GM23248 (cell line): ENCODE measurements at regions not wholly inside any gene's neighbourhood (a gene's known extent, or its start where the extent isn't known, plus 50 kb on each side); places are given as distances from the start of the nearest gene placed in this dataset.

Experiments used
- DNase-seq: peaks from one replicate; pipeline ENCODE4 v3.0.0-alpha.2; 2015
- H2AFZ ChIP-seq: fragments of 200-600 bp; sonication (generic); 2 replicates; pipeline ENCODE4 v1.6.1; 2016; ENCODE audit warnings: antibody characterized with exemption
- H3F3A ChIP-seq: fragments of 200-600 bp; sonication (generic); 2 replicates; pipeline ENCODE4 v1.6.1; 2016; ENCODE audit warnings: mild to moderate bottlenecking, antibody characterized with exemption, mixed run types; ENCODE audit not compliant: insufficient read depth
- H3K27ac ChIP-seq: fragments of 200-600 bp; sonication (generic); 2 replicates; pipeline ENCODE4 v1.5.1; 2016; ENCODE audit warnings: mild to moderate bottlenecking
- H3K27me3 ChIP-seq: fragments of 200-600 bp; sonication (generic); replicated peaks from 2 replicates; pipeline ENCODE4 v1.6.1; 2016; ENCODE audit warnings: mild to moderate bottlenecking; ENCODE audit not compliant: insufficient read depth
- H3K36me3 ChIP-seq: fragments of 200-600 bp; sonication (generic); 2 replicates; pipeline ENCODE4 v1.6.1; 2016; ENCODE audit warnings: low read depth, mild to moderate bottlenecking
- H3K4me1 ChIP-seq: fragments of 200-600 bp; sonication (generic); 2 replicates; pipeline ENCODE4 v1.6.1; 2016; ENCODE audit warnings: mild to moderate bottlenecking; ENCODE audit not compliant: insufficient read depth
- H3K4me2 ChIP-seq: fragments of 200-600 bp; sonication (generic); one replicate; pipeline ENCODE4 v1.6.1; 2016; ENCODE audit warnings: mild to moderate bottlenecking; ENCODE audit not compliant: unreplicated experiment
- H3K4me3 ChIP-seq: fragments of 200-600 bp; sonication (generic); 2 replicates; pipeline ENCODE4 v1.5.1; 2016; ENCODE audit warnings: mild to moderate bottlenecking
- H3K79me2 ChIP-seq: fragments of 200-600 bp; sonication (generic); 2 replicates; pipeline ENCODE4 v1.6.1; 2016; ENCODE audit warnings: mild to moderate bottlenecking; ENCODE audit not compliant: insufficient read depth
- H3K9ac ChIP-seq: fragments of 200-600 bp; sonication (generic); 2 replicates; pipeline ENCODE4 v1.6.1; 2016; ENCODE audit warnings: mild to moderate bottlenecking
- H3K9me2 ChIP-seq: fragments of 200-600 bp; sonication (generic); 2 replicates; pipeline ENCODE4 v1.6.1; 2016; ENCODE audit warnings: mixed run types, mild to moderate bottlenecking, moderate library complexity; ENCODE audit not compliant: insufficient read depth
- H3K9me3 ChIP-seq: fragments of 200-600 bp; sonication (generic); one replicate; pipeline ENCODE4 v1.6.1; 2017; ENCODE audit warnings: low read depth
- H4K20me1 ChIP-seq: fragments of 200-600 bp; sonication (generic); 2 replicates; pipeline ENCODE4 v1.6.0; 2016; ENCODE audit not compliant: insufficient read depth
- EZH2 ChIP-seq: fragments of 200-600 bp; sonication (generic); IDR thresholded peaks from 2 replicates; pipeline ENCODE4 v1.6.1; 2018; ENCODE audit warnings: antibody characterized with exemption, mild to moderate bottlenecking; ENCODE audit not compliant: insufficient read depth, poor library complexity, severe bottlenecking
- EZH2phosphoT487 ChIP-seq: fragments of 200-600 bp; sonication (generic); IDR thresholded peaks from 2 replicates; pipeline ENCODE4 v1.6.1; 2018; ENCODE audit warnings: antibody characterized with exemption, moderate library complexity, mild to moderate bottlenecking, low read depth; ENCODE audit not compliant: insufficient read depth
- WGBS, 2 experiments: methylation state at CpG; one replicate each; pipeline ENCODE4 v1.1.6; 2015 to 2017; ENCODE audit warnings: low lambda C conversion rate in 2 of 2, low coverage in 1 of 2; ENCODE audit errors: missing lambda C conversion rate in 2 of 2; 5-methylcytosine and 5-hydroxymethylcytosine counted together
- in situ Hi-C: fragments of 300-500 bp; cut with MboI; formaldehyde crosslinking; loops from 2 replicates; pipeline ENCODE4 v1.15.0; 2020

GRCh38 chr1:30447080-30447479, 276.3 kb downstream of the MATN1 start:
- Histone ChIP-seq H3K36me3 (no peaks in the 10 kb centered on the region), H3F3A (no peaks in the 10 kb centered on the region), H3K27ac (no peak overlapping the region), H3K79me2 (no peaks in the 10 kb centered on the region), H3K4me3 (no peak overlapping the region), H3K4me2 (no peak overlapping the region), H3K9me2 (no peaks in the 10 kb centered on the region), H3K9ac (no peak overlapping the region), H3K4me1 (no peaks in the 10 kb centered on the region), H4K20me1 (no peaks in the 10 kb centered on the region), H3K9me3 (no peaks in the 10 kb centered on the region), H2AFZ (no peak overlapping the region), H3K27me3 (no peaks in the 10 kb centered on the region; the same call in 1 of the 2 replicates)
- TF ChIP-seq EZH2phosphoT487 (no peak), EZH2 (no peak)
- WGBS, 2 experiments: 49 to 55% methylated on average over 6 of the region's 6 CpGs
- no peak for DNase-seq
- in situ Hi-C loops: no loop called here

GRCh38 chr1:30446508-30446907, 276.9 kb downstream of the MATN1 start:
- 49 to 52% methylated on average over 9 of the region's 9 CpGs for WGBS, 2 experiments
- no peak overlapping the region for H2AFZ ChIP-seq
- no peaks in the 10 kb centered on the region for H3K79me2 ChIP-seq
- in situ Hi-C loops: no loop called here
- no peaks in the 10 kb centered on the region for H4K20me1 ChIP-seq
- no peaks in the 10 kb centered on the region for H3K9me3 ChIP-seq
- H3K9ac ChIP-seq: no peak overlapping the region
- TF ChIP-seq EZH2 (no peak), EZH2phosphoT487 (no peak)
- H3K4me3 ChIP-seq: no peak overlapping the region
- H3K4me2 ChIP-seq: no peak overlapping the region
- no peak for DNase-seq
- no peaks in the 10 kb centered on the region for H3K9me2 ChIP-seq
- H3K27ac ChIP-seq: no peak overlapping the region
- no peaks in the 10 kb centered on the region for H3K36me3 ChIP-seq
- H3F3A ChIP-seq: no peaks in the 10 kb centered on the region
- no peaks in the 10 kb centered on the region for H3K4me1 ChIP-seq
- H3K27me3 ChIP-seq: no peaks in the 10 kb centered on the region; the same call in 1 of the 2 replicates

DNA sequence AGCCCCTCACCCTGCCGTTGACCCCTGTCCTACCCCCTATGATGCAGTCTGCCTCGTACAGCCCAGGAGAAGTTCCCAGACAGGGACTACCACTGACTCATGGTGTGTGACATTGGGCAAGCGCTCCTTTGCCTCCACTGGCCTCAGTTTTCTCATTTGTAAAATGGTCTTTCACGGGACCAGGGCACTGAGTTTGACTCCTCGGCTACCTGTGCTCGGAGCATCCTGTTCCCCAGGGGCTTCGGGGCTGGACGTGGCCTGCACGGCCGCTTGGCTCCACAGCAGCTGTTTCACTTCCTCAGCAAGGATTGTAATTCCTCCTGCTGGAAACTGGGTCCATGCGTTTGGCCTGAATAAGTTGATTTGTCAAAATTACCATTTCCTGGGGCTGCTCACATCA, 277.3 kb downstream of the MATN1 start:
- in situ Hi-C loops: no loop called here

GRCh38 chr1:30445449-30445848, 277.9 kb downstream of the MATN1 start:
- WGBS, 2 experiments: 35 to 37% methylated on average over 10 of the region's 10 CpGs
- no peak overlapping the region for H2AFZ ChIP-seq
- H4K20me1 ChIP-seq: no peaks in the 10 kb centered on the region
- no peak for DNase-seq
- no peaks in the 10 kb centered on the region for H3K9me3 ChIP-seq
- H3K9ac ChIP-seq: no peak overlapping the region
- H3F3A ChIP-seq: no peaks in the 10 kb centered on the region
- H3K4me1 ChIP-seq: no peaks in the 10 kb centered on the region
- TF ChIP-seq EZH2phosphoT487: no peak
- no peak for TF ChIP-seq EZH2
- H3K9me2 ChIP-seq: no peaks in the 10 kb centered on the region
- H3K4me2 ChIP-seq: no peak overlapping the region
- no peak overlapping the region for H3K4me3 ChIP-seq
- in situ Hi-C loops: no loop called here
- no peaks in the 10 kb centered on the region for H3K79me2 ChIP-seq
- H3K36me3 ChIP-seq: no peaks in the 10 kb centered on the region
- no peaks in the 10 kb centered on the region; the same call in 1 of the 2 replicates for H3K27me3 ChIP-seq
- no peak overlapping the region for H3K27ac ChIP-seq

More for the DNA sequence above, 277.3 kb downstream of the MATN1 start:
- H3K27me3 ChIP-seq: no peaks in the 10 kb centered on the region; the same call in 1 of the 2 replicates
- no peak for DNase-seq
- no peak overlapping the region for H2AFZ ChIP-seq
- H3K79me2 ChIP-seq: no peaks in the 10 kb centered on the region
- no peaks in the 10 kb centered on the region for H3K9me2 ChIP-seq
- no peak overlapping the region for H3K9ac ChIP-seq
- H4K20me1 ChIP-seq: no peaks in the 10 kb centered on the region
- WGBS, 2 experiments: 49 to 57% methylated on average over 9 to 11 of the region's 11 CpGs
- no peak overlapping the region for H3K27ac ChIP-seq
- no peak overlapping the region for H3K4me3 ChIP-seq
- H3K4me2 ChIP-seq: no peak overlapping the region
- no peaks in the 10 kb centered on the region for H3F3A ChIP-seq
- no peaks in the 10 kb centered on the region for H3K4me1 ChIP-seq
- no peaks in the 10 kb centered on the region for H3K36me3 ChIP-seq
- no peak for TF ChIP-seq EZH2phosphoT487
- no peak for TF ChIP-seq EZH2
- H3K9me3 ChIP-seq: no peaks in the 10 kb centered on the region

DNA sequence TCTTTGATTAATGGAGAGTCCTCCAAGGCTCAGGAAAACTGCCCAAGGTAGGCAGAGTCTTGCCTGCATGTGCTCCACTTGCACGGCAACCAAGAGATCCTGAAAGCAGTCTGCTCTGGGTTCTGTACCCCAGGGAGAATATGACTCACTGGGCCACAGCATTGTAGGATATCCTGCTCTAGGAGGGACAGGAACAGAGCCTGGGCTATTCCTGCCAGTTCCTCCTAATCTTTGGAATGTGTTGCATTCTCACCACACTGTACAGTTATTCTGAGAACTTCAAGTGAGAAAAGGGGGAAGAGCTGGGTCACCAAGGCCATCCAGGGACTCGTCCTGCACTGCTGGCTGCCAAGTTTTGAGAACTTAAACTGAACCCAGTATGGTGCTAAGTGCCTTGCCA, 278.5 kb downstream of the MATN1 start:
- WGBS, 2 experiments: 6 to 8% methylated on average over 2 of the region's 2 CpGs
- Histone ChIP-seq H3K27ac (no peak overlapping the region), H3K9ac (no peak overlapping the region), H3K4me3 (no peak overlapping the region), H3K36me3 (no peaks in the 10 kb centered on the region), H3K79me2 (no peaks in the 10 kb centered on the region), H2AFZ (no peak overlapping the region), H3K4me1 (no peaks in the 10 kb centered on the region), H3K9me3 (no peaks in the 10 kb centered on the region), H3K9me2 (no peaks in the 10 kb centered on the region), H3K27me3 (no peaks in the 10 kb centered on the region; the same call in 1 of the 2 replicates), H4K20me1 (no peaks in the 10 kb centered on the region), H3F3A (no peaks in the 10 kb centered on the region), H3K4me2 (no peak overlapping the region)
- no peak for TF ChIP-seq EZH2
- no peak for TF ChIP-seq EZH2phosphoT487
- DNase-seq: no peak
- in situ Hi-C loops: no loop called here
